Lung (tissue), 11 donors: ENCODE measurements at regions not wholly inside any gene's neighbourhood (a gene's known extent, or its start where the extent isn't known, plus 50 kb on each side); places are given as distances from the start of the nearest gene placed in this dataset.
A peak's percentile ranks its signal among the peaks of the same experiment; 100 is the strongest.

Experiments
- ATAC-seq: fragments of 200-7000 bp; cut with Tn5 transposase; one replicate; pipeline ENCODE4 v1.9.1; 2020; ENCODE audit warnings: moderate number of reproducible peaks; ENCODE audit not compliant: insufficient read depth, low FRiP score
- DNase-seq, 3 donors: peaks; one replicate each; pipeline ENCODE4 v3.0.0-alpha.2; 2013 to 2017
- H3K27ac ChIP-seq, 2 donors: one replicate each; pipeline ENCODE4 v1.5.1; 2013; ENCODE audit warnings: mild to moderate bottlenecking in 2 of 2, moderate library complexity in 2 of 2, control low read depth in 1 of 2, inconsistent platforms in 1 of 2, low read depth in 1 of 2, low read length in 1 of 2
- H3K27me3 ChIP-seq, 3 donors: one replicate each; pipeline ENCODE4 v1.5.1; 2013; ENCODE audit warnings: low read length in 2 of 3; ENCODE audit not compliant: control insufficient read depth in 3 of 3, insufficient read depth in 3 of 3
- H3K36me3 ChIP-seq, 4 donors: one replicate each; pipeline ENCODE4 v1.5.1; 2013; ENCODE audit warnings: low read length in 4 of 4, mild to moderate bottlenecking in 1 of 4, moderate library complexity in 1 of 4; ENCODE audit not compliant: control insufficient read depth in 4 of 4, insufficient read depth in 4 of 4
- H3K4me1 ChIP-seq, 5 donors: one replicate each; pipeline ENCODE4 v1.5.1; 2013; ENCODE audit warnings: low read length in 5 of 5, mild to moderate bottlenecking in 2 of 5, moderate library complexity in 1 of 5; ENCODE audit not compliant: control insufficient read depth in 5 of 5, insufficient read depth in 5 of 5
- H3K4me3 ChIP-seq: one replicate; pipeline ENCODE4 v1.5.1; 2013; ENCODE audit warnings: mild to moderate bottlenecking, control low read depth, moderate library complexity
- H3K9ac ChIP-seq, 2 donors: one replicate each; pipeline ENCODE4 v1.5.1; 2013; ENCODE audit warnings: low read length in 2 of 2, control low read depth in 1 of 2; ENCODE audit not compliant: insufficient read depth in 1 of 2
- H3K9me3 ChIP-seq, 4 donors: one replicate each; pipeline ENCODE4 v1.5.1; 2013; ENCODE audit warnings: low read length in 3 of 4, mild to moderate bottlenecking in 1 of 4, moderate library complexity in 1 of 4; ENCODE audit not compliant: control insufficient read depth in 4 of 4, insufficient read depth in 3 of 4
- WGBS, 2 donors: extraction: QIAGEN DNeasy Blood & Tissue Kit; methylation state at CpG; one replicate each; pipeline ENCODE4 v1.1.7; 2013; 5-methylcytosine and 5-hydroxymethylcytosine counted together
- TF ChIP-seq, protein P1 (sequence below): IDR thresholded peaks from 2 replicates; pipeline ENCODE4 v1.5.1; 2012; ENCODE audit warnings: mild to moderate bottlenecking; ENCODE audit errors: control extremely low read depth, extremely low read depth
- donor health status: control.
- donor health status: control.
- donor health status: Bipolar disorder and iron deficiency.
- donor health status: healthy.
- donor health status: DM: yes; HTN: yes; CAD: no.

DNA sequence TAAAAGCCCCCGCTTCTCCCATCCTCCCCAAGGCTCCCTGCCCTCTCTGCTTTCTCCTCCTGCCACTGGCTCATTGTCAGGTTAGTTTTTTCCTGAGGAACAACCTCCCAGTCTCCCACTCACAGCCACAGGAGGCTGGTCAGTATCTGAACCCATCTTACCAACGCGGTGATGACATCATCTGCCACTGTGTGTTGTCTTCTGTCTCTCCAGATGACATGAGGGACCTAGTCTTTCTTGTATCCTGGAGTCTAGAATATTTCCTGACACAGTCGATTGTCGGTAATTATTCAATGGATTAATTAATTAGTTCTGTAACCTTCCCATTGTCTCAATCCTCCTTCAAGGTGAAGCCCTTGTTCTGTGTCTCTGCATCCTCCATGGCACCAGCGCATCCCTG is 290.2 kb downstream of the GALR1 start:
- H3K27me3 ChIP-seq: peaks cover 0 to 10% (median 0%) of the 10 kb centered on the region in 3 donors
- TF ChIP-seq, protein P1, sequence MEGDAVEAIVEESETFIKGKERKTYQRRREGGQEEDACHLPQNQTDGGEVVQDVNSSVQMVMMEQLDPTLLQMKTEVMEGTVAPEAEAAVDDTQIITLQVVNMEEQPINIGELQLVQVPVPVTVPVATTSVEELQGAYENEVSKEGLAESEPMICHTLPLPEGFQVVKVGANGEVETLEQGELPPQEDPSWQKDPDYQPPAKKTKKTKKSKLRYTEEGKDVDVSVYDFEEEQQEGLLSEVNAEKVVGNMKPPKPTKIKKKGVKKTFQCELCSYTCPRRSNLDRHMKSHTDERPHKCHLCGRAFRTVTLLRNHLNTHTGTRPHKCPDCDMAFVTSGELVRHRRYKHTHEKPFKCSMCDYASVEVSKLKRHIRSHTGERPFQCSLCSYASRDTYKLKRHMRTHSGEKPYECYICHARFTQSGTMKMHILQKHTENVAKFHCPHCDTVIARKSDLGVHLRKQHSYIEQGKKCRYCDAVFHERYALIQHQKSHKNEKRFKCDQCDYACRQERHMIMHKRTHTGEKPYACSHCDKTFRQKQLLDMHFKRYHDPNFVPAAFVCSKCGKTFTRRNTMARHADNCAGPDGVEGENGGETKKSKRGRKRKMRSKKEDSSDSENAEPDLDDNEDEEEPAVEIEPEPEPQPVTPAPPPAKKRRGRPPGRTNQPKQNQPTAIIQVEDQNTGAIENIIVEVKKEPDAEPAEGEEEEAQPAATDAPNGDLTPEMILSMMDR: no peak
- no peaks in the 10 kb centered on the region for H3K4me1 ChIP-seq
- no peak overlapping the region for H3K9ac ChIP-seq
- WGBS, 2 donors: 92 to 93% methylated on average over 6 of the region's 6 CpGs
- H3K4me3 ChIP-seq: no peak overlapping the region
- peaks cover 0 to 3% (median 0%) of the 10 kb centered on the region in 4 donors for H3K9me3 ChIP-seq
- H3K27ac ChIP-seq: no peak overlapping the region
- no peaks in the 10 kb centered on the region for H3K36me3 ChIP-seq
- DNase-seq (no peak), ATAC-seq (no peak)

DNA sequence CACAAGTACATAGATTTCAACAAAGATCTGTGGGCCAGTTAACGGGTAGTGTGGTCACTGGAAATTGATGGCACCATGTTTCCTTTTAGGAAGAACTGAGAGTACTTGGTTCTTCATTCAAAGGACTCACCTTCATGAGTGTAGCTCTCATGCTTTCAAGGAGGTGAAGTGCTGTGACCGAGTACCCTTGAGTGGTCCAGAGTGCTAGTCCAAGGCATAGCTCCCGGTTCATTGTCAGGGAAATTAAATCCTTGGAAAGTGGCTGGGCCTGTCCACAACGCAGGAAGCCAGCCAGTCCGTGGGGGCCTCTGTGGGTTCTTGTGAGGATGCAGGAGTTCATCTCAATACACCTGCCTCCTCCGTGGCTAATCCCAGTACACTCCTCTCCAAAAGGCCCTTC is 295.1 kb downstream of the GALR1 start:
- ATAC-seq (peak; percentile 51), DNase-seq (peak in 2 of 3 donors; percentile 18 to 21)

DNA sequence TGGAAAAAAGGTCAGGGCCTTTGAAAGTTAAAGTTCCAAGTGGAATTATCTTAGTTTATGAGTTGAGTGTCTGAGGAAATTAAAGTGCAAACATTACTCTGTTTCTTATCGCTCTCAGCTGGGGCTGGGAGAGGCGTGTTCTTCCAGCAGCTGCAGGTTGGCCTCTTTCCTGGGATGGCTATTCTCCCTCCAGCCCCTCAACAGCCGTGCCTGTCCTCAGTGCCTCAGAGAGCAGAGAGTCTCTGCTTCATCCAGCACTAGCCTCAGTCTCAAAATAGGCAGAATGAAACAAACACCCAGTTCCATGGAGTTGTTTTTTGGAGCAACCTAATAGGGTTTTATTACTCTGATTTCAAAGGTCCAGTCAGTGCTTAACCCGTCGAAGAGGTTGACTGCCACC is 298.1 kb downstream of the GALR1 start:
- Histone ChIP-seq H3K9ac (no peak overlapping the region), H3K27me3 (no peaks in the 10 kb centered on the region), H3K9me3 (no peaks in the 10 kb centered on the region), H3K4me1 (peaks cover 0 to 2% (median 0%) of the 10 kb centered on the region in 5 donors), H3K27ac (no peak overlapping the region), H3K36me3 (no peaks in the 10 kb centered on the region), H3K4me3 (no peak overlapping the region)
- 40 to 69% methylated on average over 5 of the region's 5 CpGs for WGBS, 2 donors
- peak in 1 of 3 donors; percentile 22 for DNase-seq
- TF ChIP-seq, protein P1: no peak
- ATAC-seq: no peak

More for the DNA sequence above, 295.1 kb downstream of the GALR1 start:
- no peak overlapping the region for H3K4me3 ChIP-seq
- WGBS, 2 donors: 68 to 87% methylated on average over 6 of the region's 6 CpGs
- H3K9ac ChIP-seq: no peak overlapping the region
- H3K36me3 ChIP-seq: no peaks in the 10 kb centered on the region
- TF ChIP-seq, protein P1: no peak
- no peaks in the 10 kb centered on the region for H3K9me3 ChIP-seq
- H3K27ac ChIP-seq: no peak overlapping the region
- peaks cover 0 to 10% (median 0%) of the 10 kb centered on the region in 3 donors for H3K27me3 ChIP-seq
- H3K4me1 ChIP-seq: peaks cover 0 to 2% (median 0%) of the 10 kb centered on the region in 5 donors

DNA sequence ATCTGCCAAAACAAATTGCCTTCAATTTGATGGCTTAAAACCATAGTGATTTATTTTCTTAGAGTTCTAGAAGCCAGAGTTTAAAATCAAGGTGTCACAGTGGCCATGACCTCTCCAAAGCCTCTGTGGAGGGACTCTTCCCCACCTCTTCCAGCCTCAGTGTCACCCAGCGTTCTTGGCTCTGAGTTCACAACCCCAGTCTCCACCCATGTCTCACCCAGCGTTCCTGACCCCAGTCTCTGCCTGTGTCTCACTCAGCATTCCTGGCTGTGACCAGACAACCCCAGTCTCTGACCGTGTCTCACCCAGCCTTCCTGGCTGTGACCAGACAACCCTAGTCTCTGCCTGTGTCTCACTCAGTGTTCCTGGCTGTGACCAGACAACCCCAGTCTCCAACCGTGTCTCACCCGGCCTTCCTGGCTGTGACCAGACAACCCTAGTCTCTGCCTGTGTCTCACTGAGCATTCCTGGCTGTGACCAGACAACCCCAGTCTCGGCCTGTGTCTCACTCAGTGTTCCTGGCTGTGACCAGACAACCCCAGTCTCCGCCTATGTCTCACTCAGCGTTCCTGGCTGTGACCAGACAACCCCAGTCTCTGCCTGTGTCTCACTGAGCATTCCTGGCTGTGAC is 299.3 kb downstream of the GALR1 start:
- H3K9ac ChIP-seq: no peak overlapping the region
- 78 to 83% methylated on average over 8 of the region's 8 CpGs for WGBS, 2 donors
- peaks cover 0 to 2% (median 0%) of the 10 kb centered on the region in 5 donors for H3K4me1 ChIP-seq
- H3K36me3 ChIP-seq: no peaks in the 10 kb centered on the region
- no peaks in the 10 kb centered on the region for H3K27me3 ChIP-seq
- H3K4me3 ChIP-seq: no peak overlapping the region
- DNase-seq (no peak), ATAC-seq (no peak)
- H3K27ac ChIP-seq: no peak overlapping the region
- TF ChIP-seq, protein P1: no peak
- H3K9me3 ChIP-seq: no peaks in the 10 kb centered on the region
